GM12873 (cell line): ENCODE measurements at regions not wholly inside any gene's neighbourhood (a gene's known extent, or its start where the extent isn't known, plus 50 kb on each side); places are given as distances from the start of the nearest gene placed in this dataset.

Experiments used
- TF ChIP-seq, protein P1 (sequence below): IDR thresholded peaks from 2 replicates; pipeline ENCODE4 v1.5.1; 2012; ENCODE audit warnings: low read depth, mild to moderate bottlenecking, moderate library complexity, low read length, control low read depth; ENCODE audit not compliant: insufficient read depth; ENCODE audit errors: missing control alignments

DNA sequence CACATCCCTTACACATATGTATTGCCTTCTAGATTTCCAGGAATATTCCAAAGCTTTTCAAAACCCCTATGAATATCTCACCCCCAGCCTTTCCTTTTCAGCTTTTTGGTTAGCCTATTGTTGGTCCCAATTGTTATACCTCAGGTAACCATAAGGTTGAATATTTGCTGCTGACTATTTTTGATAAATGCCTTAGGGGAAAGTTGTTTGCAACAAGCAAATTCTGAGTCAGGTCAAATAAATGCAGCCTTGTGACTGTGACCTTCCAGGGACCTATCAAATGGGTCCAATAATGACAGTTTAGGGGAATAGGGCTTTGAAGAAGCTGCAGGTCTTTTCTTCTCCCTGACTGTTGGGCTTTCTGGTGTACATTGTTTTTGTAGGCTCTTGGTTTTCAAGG, 699.7 kb downstream of the NTRK3 start:
- TF ChIP-seq, protein P1, sequence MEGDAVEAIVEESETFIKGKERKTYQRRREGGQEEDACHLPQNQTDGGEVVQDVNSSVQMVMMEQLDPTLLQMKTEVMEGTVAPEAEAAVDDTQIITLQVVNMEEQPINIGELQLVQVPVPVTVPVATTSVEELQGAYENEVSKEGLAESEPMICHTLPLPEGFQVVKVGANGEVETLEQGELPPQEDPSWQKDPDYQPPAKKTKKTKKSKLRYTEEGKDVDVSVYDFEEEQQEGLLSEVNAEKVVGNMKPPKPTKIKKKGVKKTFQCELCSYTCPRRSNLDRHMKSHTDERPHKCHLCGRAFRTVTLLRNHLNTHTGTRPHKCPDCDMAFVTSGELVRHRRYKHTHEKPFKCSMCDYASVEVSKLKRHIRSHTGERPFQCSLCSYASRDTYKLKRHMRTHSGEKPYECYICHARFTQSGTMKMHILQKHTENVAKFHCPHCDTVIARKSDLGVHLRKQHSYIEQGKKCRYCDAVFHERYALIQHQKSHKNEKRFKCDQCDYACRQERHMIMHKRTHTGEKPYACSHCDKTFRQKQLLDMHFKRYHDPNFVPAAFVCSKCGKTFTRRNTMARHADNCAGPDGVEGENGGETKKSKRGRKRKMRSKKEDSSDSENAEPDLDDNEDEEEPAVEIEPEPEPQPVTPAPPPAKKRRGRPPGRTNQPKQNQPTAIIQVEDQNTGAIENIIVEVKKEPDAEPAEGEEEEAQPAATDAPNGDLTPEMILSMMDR, result no peak

DNA sequence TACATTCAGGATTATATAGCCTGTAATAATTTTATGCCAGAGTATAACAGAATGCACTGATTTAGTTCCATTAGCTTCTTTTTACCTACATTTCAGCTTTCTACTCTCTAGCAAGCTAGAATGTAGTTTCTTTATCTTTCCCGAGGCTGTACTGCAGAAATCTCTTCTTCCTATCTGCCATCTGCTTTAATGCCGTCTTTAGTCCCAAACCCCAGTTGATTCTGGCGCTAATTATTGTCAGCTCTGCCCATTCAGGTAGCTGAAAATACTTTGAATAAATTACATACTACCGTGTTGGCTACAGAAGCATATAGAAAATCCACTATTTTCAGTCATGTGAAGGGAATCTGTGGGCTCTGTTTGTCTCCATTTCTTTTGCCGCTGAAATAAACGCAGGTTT, 706.7 kb downstream of the NTRK3 start:
- TF ChIP-seq, protein P1, result no peak

GRCh38 chr15:87549296-87549695, 707.2 kb downstream of the NTRK3 start:
- TF ChIP-seq, protein P1, result no peak

GRCh38 chr15:87547470-87548181, 708.9 kb downstream of the NTRK3 start:
- TF ChIP-seq, protein P1, result no peak

- TF ChIP-seq, protein P1, result no peak
Measured at GRCh38 chr15:87538327-87538834, 718.2 kb downstream of the NTRK3 start.

DNA sequence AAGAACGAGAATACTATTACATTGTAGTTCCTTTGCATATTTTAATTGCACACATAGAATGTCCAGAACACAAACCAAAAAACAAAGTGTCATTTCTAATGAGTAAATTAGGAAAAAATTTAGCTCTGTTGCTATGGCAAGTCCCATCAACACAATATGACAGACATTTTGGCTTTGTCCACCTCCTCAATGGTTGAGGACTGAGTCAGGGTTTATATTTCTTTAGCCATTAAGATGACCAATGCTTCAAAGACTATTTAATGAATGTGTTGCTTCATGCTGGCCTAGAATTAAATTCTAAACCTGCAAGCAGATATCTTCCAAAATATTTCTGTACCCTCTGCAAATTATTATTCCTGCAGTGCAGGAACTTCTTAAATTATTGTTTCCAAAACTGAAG, 719.2 kb downstream of the NTRK3 start:
- TF ChIP-seq, protein P1, result no peak

DNA sequence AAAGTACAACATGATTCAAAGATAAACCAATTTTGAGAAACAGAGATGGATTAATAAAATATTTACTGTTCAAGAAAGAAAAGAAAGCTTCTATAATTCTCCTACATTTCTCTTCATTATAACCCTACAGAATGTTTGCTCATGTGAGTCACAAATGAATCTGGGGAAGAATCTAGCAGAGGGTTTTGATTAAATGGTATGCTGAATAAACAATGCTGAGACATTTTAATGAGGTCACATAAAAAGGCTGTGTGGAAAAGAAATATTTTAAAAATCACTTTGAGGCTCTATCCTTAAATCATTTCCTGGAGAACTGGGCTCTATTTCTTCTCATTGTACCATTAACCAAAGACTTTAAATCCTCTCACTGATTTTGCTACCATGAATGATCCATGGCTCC, 727.7 kb downstream of the NTRK3 start:
- TF ChIP-seq, protein P1, result no peak
